ENCODE measurements at regions not wholly inside any gene's neighbourhood (a gene's known extent, or its start where the extent isn't known, plus 50 kb on each side); places are given as distances from the start of the nearest gene placed in this dataset.

DNA sequence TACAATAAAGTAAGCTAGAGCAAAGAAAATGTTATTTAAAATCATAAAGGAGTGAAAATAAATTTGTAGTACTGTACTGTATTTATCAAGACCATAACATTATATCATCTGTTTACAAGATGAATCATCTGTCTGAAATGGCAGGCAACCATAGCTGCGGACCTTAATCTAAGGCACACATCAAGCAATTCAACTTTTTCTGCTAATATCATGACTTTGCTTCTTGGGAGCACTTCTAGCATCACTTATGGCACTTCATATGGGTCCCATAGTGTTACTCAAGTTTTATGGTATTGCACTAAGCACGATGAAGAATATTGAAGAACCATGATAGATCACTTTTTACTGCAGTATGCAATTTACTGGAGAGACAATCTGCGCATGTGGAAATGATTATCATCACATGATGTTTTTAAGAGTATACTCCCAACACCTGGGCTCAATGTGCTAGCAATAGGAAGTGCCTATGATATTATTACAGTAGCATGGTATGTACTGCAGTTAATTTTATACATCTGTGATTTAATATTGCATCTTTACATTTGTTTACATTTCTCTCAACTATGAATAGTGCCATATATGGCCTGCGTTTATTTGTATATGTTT, 137.7 kb upstream of the NECTIN3 start:
- TF ChIP-seq POLR2A (IDR thresholded peaks at IDR 0.05; ENCODE audit: low read length) (no peak), GATA1 (IDR thresholded peaks at IDR 0.05; ENCODE audit: low read depth, low read length) (no peak)

Data from erythroblast (primary cell).